DMS153 (cell line): ENCODE measurements at regions not wholly inside any gene's neighbourhood (a gene's known extent, or its start where the extent isn't known, plus 50 kb on each side); places are given as distances from the start of the nearest gene placed in this dataset.

Experiments used
- DNase-seq: peaks from one replicate; lab custom pipeline; 2025; lab: John Stamatoyannopoulos, UW

GRCh38 chr13:40190641-40191100 lies 475.8 kb downstream of the FOXO1 start:
- DNase-seq, result no peak

- no peak for DNase-seq
Measured at GRCh38 chr13:40191186-40191980, 475.1 kb downstream of the FOXO1 start.

DNA sequence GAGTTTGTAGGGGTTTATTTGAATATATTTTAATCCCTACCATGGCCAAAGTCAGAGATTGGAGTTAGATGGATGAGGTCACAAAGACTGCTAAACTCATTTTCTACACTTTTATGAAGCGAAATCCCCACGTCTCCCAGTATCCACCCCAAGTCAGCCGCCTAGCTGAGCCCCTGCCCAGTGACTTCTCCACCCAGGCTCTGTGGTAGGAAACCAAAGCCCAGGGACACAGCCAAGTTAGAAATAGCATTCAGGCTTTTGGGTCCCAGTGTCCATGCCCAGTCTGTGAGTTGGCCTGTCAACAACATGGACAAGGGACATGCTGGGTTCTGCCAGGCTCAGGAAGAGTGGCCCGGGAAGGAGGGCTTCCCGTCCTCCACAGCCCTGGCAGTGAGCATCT lies 474.0 kb downstream of the FOXO1 start:
- no peak for DNase-seq

- no peak for DNase-seq
Measured at GRCh38 chr13:40192858-40193257, 473.6 kb downstream of the FOXO1 start.

DNA sequence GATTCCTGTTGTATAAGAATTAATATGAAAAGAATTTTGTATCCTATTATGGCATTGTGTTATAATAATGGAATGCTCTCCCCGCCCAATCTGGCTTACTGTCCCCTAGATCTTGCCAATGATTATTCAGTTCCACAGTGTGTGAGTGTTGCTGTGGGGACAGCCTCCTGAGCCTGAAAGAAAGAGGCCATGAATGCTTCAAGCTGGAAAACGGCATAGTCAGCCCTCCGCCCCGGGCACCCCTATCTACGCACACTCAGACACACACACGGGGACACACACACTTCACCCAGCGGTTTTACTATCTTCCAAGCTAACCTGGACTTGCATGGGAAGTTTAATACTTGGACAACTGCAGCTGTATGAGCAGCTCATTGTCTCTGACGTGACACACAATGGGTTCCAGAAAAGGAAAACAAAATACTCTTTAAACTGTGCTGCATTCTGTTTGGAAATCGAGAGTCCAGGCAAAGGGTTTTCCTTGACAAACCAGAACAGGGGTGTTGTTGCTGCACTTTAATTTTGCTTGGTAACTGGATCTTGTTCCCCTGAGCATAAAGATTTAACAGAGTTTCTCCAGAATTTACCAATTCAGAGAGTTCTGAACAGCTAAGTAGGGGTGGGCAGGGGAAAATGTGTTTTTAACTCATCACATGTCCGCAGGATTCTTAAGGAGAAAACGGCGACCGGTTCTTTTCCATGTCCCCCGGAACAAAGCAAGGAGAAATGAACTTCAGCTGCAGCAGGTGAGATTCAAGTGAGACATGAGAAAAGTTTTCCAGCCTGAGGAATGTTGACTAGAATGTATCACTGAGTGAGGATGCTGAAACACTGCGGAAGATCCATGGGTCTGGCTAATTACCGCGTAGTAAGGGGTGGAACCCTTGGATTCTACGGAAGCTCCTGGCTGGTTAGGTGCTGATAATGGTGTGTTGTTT lies 472.9 kb downstream of the FOXO1 start:
- DNase-seq, result no peak

GRCh38 chr13:40194224-40194806 lies 472.1 kb downstream of the FOXO1 start:
- DNase-seq, result no peak

DNA sequence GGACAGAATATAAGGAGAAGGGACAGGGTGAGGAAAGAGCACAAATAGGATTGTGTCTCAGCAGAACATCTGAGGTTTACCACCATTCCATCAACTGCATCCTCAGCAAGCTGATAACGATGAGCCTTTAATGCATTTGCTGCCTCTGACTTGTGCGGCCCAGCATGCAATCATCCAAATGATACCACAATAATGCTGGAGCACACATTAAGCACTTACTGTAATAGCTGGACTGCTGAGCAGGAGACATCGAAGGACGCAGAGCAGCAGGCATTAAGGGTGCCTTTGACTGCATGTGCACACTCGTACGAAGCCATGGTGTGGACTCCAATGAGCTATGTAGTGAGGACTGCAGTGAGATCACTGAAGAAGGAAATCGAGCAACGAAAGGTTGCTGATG lies 469.4 kb downstream of the FOXO1 start:
- no peak for DNase-seq

GRCh38 chr13:40197936-40198595 lies 468.4 kb downstream of the FOXO1 start:
- no peak for DNase-seq

DNA sequence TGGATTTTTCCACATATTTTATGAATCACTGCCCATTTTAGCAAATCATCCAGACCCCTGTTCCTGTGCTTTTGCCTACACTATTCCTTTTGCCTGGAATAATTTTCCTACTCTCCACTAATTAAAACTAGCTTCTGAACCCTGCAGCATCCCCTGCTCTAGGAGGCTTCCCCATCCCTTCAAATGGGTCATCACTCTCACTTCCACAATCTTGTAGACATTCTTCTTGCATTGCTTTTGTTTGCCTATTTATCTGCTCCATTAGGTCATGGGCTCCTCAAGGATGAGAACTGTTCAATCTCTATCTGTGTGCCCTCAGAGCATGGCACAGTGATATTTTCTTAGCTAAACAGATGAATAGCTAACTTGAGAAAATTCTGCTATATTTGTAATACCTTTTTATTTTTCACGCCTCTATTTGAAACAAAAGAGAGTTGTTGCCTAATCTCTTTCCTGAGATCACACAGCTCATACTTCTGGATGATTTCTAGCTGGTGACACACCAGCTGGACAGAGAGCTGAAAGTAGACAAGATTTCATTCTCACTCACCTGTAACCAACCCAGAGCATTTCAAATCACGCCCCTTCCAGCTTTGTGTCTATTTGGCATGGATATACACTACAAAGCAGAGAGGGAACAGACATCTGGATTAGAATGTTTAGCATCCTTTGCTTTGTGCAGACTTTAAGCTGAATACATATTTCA lies 466.0 kb downstream of the FOXO1 start:
- no peak for DNase-seq

DNA sequence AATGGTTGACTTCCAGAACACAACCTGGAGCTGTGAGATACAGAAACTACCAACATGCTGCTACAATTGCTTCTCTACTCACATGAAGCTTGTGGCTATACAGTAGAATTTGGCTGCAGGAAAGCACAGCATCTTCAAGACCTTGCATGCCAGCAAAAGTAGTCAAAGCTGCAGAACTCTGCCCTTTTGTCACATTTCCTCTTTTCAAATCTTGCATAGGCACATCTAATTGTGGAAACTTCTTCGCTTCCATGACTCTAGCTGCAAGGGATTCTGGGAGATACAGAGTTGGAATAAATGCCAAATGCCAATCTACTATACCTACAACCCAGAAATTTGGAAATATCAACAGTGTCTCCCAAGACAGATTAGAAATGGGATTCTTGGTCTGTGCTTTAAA lies 462.2 kb downstream of the FOXO1 start:
- DNase-seq, result no peak

DNA sequence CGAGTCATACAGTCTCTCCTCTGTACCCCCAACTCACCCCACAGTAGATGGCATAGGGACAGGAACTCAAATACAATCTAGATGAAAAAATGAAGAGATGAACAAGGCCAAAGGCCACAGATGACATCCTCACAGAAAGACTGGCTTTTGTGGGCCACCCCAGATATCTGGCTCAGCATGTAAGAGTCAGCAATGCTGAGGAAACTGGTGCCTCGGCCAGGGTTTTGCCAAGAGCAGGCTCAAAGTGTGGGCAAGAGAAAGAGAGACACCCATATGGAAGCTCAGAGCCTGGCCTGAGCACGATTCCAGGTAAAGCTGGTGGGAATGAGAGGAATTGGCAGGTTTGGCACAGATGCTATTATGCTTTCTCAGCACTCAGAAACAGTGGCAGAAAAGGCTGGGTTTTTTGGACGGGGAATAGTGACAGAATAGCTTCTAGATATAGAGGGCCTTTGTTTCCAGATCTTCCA lies 460.6 kb downstream of the FOXO1 start:
- no peak for DNase-seq

DNA sequence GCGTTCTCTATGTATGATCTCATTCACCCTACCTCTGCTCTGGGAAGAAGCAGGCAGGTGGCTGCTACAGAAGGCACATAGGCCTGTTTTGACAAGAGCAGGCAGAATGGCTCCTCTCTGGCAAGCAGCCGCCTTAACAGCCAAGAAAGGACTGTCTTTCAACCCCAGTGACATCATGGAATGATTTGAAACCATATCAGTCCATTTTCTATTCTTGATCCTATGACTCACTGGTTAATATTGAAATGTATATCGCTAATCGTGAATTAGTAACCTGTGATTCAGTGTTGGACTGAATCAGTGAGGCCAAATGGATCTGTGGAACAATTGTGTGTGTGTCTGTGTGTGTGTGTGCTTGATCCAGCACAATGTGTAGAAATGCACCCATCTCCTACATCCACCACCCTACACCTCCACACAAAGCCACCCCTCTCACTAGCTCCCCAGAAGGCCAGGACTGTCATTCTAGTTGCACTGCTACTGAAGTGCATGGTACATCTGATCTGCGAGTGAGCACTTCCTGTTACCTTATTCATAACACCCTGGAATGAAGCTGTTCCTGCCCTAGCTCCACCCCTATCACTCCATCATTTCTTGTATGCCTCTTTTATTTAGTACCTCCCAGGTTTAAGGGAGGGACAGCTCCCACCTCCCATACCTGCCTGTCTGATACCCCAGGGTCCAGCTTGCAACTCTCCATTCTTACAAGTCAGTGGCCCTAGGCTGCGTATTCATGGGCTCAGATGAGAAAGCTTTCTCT lies 460.0 kb downstream of the FOXO1 start:
- peak; percentile 3 for DNase-seq

GRCh38 chr13:40207001-40207478 lies 459.4 kb downstream of the FOXO1 start:
- no peak for DNase-seq

DNA sequence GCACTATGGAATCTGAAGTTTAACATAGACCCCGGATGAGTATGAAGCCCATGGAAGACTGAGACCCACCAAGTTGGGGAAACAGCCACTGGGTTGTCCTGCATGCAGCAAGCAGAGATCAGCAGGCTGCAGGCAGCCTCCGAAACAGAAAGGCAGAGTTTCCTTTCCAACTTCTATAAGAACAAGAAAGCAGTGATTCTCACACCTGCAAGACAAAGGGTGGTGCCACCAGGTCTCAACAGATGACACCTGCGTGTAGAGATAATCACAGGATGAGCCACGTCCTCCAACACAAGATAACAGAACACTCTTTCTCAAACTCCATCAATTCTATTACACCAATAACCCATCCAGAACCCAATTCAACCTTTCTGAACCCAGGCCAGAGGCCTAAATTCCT lies 457.9 kb downstream of the FOXO1 start:
- no peak for DNase-seq

DNA sequence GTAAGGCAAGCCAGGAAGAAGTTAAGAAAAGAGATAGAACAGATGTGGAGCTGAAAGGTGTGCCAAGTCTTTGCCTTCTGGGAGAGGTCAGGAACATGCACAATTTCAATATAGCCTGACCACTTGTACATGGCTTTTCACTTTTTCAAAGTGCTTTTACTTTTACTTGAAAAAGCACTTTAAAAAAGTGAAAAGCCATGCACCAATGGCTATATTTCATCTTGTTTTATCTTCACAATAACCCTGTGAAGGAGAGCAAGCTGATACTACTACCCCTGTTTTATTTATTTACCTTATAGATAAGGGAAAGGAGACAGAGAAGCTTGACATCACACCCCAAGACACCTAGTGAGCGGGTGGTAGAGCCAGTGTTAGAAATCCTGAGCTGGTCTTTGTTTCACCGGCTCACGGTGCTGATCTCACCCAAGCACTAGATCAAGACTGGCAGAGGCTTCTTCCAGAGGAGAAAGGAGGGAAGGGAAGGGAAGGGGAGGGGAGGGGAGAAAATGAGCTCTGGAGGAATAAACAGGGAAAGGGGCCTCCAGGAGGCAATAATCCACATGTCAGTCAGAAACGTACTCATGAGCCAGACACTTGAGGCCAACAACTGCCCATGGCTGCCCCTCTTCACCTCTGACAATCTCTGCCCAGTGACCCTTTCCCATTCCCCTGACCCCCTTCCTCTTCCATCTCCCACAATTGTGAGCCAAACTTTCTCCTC lies 455.4 kb downstream of the FOXO1 start:
- DNase-seq, result no peak

DNA sequence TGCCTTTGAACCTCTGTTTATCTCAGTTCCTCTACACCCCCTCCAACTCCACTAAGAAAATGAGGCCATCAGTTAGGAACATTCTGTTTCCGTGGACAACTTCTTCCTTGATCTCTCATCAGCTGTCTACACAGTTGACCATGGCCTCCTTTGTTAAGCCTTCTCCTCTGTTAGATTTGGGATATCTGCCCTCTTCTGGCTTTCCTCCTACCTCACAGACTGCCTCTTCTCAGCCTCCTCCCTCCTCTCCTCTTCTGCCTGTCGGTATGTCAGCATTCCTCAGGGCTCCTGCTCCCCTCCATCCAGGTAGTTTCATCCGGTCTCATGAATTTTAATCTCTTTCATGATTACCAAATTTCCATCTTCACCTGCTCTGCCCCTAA lies 454.9 kb downstream of the FOXO1 start:
- DNase-seq, result no peak

DNA sequence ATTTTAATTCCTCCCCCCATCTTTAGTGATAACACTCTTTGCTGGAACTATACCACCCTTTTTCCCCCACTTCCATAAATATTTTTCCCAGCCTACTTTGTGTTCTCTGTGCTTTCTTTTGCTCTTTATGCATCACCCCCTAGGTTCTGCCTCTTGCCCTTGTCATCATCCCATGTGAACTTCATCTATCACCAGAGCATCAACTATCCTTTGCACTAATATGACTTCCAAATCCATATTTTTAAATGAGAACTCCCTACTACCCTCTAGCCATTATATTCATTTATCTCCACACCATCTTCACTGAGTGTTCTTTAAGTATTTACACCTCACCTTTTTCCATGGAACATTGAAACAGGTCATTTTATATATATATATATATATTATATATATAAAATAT lies 452.7 kb downstream of the FOXO1 start:
- DNase-seq, result no peak

DNA sequence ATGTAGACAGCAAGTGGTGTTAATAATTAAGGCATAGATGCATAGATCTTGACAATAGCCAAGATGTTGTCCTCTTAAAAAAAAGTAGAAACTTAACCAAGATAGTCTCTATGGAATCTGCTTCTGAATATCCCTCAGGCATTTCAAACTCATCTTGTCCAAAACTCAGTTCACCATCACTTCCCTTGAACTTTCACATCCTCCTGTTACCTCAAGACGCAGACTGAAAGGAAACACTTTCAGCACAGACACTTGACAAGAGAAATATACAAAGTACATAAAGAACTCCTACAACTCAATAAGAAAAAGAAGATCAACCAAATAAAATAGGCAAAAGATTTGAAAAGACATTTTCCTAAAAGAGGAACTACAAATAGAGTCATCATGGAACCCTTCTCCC lies 451.1 kb downstream of the FOXO1 start:
- no peak for DNase-seq

- no peak for DNase-seq
Measured at GRCh38 chr13:40215747-40216146, 450.7 kb downstream of the FOXO1 start.

GRCh38 chr13:40217675-40218074 lies 448.8 kb downstream of the FOXO1 start:
- DNase-seq, result no peak
